ENCODE measurements at regions not wholly inside any gene's neighbourhood (a gene's known extent, or its start where the extent isn't known, plus 50 kb on each side); places are given as distances from the start of the nearest gene placed in this dataset.
"Not testable (repeated sequence)": the region's sequence is repeated elsewhere in the genome, so short reads cannot be mapped to it uniquely, and the experiment has no call there.

DNA sequence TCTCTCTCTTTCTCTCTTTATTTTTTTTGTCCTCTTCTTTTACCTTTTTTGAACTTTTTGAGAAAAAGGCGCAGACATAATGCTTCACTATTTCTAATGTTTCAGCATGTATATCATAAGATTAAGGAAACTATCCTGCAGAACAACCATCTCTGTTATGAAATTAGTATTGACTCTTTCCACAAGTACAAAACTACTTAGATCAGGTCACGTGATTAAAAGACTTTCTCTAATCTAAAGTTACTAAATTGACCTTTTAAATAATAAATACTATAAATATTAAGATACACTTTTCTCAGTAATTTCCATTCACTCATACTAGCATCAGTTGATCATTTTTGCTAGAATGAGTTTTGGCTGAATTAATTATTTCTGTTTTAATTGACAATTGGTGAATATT lies 844.5 kb upstream of the LRFN5 start:
- DNase-seq (ENCODE audit: low read depth in 4 of 4, low spot score in 3 of 4): no peak

DNA sequence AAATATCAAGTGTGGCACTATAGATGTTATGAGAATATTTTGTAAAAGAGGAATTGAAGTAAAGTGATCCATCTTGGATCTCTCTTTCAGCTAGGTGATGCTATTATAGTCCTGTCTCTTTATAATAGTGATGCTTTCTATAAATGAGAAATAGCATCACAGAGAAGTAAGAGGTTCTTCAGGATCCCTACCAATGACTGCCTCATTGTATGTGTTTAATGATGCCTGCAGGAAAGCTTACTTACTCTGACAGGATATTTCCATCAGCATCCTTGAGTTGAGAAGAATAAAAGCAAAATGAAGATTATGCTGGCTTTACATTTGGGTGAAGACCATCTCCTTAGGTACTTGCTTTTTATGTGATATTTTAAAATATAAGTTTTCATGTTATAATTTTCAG lies 846.0 kb upstream of the LRFN5 start:
- DNase-seq (ENCODE audit: low read depth in 4 of 4, low spot score in 3 of 4): no peak

DNA sequence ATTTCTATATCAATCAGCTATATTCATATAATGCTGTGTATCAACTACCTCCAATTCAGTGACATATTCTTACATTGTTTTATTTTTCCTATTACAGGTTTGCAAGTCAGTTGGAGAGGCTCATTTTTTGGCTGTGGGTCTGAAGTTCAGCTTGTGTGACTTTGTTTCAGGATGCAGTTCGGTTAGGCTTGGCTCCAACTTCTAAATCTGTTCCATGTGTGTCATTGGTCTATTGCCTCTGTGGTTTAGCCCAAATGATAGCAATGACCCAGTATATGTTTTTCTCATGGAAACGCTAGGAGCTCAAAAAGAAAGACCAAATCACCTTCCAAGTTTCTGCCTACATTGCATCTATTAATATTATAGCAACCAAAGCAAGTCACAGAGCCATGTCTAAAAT lies 848.6 kb upstream of the LRFN5 start:
- DNase-seq (ENCODE audit: low read depth in 4 of 4, low spot score in 3 of 4): no peak

DNA sequence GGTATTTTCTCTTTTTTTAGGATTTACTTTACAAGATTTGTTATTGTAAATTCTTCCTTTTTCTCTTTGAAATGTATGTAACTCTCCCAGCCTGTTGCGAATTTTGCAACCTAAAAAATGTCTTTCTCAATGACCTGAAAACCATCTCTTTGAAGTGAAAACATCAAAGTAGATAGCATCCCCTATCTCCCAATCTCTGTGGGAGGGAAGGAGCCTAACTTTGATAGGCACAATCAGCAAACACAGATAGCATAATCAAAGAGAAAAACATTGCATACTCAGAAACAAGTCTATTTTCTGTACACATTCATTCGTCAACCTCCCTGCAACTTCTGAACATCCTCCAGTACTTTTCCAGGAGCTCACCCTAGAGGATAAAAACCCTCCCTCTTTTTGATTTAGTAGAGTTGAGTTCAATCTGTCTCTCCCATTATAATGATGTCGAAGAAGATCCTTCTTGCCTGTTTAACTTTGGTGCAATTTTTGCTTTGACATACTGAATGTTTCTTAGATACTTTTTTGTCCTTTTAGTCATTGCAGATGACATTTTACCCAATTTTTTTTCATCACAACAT lies 849.2 kb upstream of the LRFN5 start:
- no peak for DNase-seq (ENCODE audit: low read depth in 4 of 4, low spot score in 3 of 4)

DNA sequence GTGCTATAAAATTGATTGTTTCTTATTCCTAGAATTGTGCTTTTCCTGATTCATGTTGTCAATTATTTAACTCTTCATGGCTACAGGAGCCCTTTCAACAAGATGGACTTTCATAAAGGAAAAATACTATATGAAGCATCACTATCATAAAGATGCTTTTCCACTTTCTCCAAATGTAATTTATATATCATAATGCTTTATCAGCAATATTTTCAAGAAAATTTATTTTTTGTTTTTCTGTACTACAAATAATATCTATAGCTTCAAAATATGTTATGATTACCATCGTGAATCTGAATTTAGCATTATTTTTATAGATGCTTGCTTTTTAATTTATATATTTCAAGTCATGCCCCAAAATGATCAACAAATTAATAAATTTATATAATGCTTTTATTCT lies 873.5 kb upstream of the LRFN5 start:
- no peak for DNase-seq (ENCODE audit: low read depth in 4 of 4, low spot score in 3 of 4)

DNA sequence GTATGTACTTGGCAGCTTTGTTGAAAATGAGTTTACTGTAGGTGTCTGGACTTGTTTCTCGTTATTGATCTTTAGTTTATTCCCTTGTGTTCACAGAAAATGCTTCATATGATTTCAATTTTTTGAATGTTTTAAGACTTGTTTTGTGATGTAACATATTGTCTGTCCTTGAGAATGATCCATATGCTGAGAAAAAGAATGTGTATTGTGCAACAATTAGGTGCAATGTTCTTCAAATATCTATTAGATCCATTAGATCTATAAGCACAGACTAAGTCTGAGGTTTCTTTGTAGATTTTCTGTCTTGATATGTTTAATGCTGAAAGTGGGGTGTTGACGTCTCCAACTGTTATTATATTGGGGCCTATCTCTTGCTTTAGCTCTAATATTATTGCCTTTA lies 879.6 kb upstream of the LRFN5 start:
- DNase-seq (ENCODE audit: low read depth in 4 of 4, low spot score in 3 of 4): no peak

DNA sequence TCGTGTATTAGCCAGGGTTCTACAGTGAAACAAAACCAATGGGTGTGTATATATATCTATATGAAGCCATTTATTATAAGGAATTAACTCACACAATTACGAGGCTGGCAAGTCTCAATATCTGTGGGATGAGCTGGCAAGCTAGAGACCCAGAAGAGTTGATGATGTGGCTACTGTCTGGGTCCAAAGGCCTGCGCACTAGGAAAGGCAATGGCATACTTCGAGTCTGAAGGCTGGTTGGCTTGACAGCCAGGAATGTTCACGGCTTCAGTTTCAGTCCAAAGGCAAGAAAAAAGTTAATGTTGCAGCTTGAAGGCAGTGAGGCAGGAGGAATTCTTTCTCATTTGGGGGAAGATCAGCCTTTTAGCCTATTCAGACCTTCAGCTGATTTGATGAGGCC lies 893.3 kb upstream of the LRFN5 start:
- DNase-seq (ENCODE audit: low read depth in 4 of 4, low spot score in 3 of 4): no peak

DNA sequence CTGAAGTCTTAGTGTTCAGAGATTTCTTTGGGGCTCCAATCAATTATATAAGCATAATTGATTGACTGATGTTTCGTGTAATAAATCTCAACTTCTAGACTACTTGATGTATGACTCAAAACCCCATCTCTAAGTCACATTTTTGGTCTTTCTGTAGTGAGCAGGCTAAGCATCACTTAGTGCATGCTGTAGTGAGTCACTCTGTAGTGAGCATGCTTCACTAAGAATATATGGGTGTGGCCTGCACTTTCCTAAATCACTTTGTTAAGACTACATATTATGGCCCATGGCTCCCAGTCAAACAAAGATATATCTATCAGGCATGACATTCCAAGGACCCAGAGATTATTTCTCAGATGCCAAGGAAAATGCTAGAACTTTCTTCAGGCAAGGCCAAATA lies 909.4 kb upstream of the LRFN5 start:
- DNase-seq (ENCODE audit: low read depth in 4 of 4, low spot score in 3 of 4): no peak

DNA sequence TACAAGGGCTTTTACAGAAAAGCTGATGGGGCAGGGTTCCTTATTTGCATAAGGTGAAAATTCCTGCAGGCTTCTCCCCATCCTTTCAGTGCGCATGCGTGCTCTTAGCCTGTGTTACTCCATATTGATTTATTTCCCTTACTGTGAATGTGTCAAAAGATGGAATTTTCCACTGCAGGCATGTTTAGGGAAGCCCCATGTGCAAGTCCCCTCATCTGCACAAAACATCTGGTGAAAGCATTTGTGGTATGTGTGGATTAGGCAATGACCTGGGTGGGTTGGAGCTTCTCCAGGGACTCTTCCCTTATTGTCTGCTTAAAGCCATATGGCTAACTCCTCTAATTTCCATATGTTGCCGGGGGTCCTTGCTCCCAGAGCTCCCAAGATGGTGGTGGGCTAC lies 912.7 kb upstream of the LRFN5 start:
- DNase-seq (ENCODE audit: low read depth in 4 of 4, low spot score in 3 of 4): no peak

DNA sequence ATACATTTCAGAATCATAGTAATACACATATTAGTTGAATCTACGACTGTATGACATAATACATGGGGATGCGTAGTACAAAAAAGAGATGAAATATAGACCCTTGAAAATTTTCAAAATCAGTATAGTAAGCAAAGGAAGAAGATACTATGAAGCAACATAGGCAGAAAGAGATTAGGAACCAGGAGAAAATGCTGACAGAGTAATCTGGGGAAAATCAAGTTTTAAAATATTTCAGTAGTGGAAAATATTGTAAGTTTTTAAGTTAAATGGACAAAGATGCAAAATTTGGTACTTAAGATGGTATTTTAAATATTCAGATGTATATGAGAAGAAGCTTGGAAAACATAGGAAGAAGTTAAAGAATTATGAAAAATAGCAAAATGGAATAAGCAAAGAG lies 915.6 kb upstream of the LRFN5 start:
- DNase-seq (ENCODE audit: low read depth in 4 of 4, low spot score in 3 of 4): no peak

DNA sequence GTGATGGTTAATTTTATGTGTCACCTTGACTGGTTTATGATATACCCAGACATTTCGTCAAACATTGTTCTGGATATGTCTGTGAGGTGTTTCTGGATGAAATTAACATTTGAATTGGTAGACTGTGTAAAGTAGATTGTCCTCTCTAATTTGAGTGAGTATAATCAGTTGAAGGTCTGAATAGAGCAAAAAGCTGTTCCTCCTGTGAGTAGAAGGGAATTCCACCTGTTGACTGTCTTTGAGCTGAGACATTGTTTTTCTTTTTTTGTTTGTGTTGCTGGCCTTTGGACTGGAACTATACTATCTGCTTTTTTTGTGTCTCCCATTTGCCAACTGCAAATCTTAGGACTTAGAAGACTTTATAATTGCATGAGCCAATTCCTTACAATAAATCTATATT lies 920.9 kb upstream of the LRFN5 start:
- DNase-seq (ENCODE audit: low read depth in 4 of 4, low spot score in 3 of 4): no peak

DNA sequence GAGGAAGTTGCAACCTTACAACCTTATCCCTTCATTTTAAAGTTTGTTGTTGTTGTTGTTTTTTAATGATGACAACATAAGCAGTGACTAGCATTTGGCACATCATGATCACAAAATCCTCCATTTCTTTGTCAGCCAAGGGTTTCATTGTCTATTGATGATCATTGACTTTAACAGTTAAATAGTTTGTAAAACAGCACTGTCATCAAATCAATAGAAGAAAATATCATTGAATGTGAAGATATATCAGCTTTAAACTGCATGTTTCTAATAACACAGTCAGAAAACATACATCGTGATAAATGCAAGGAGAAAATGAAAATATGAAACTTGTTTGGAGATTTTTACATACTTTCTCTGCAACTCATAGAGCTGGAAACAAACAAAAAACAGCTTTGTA lies 922.3 kb upstream of the LRFN5 start:
- no peak for DNase-seq (ENCODE audit: low read depth in 4 of 4, low spot score in 3 of 4)

DNA sequence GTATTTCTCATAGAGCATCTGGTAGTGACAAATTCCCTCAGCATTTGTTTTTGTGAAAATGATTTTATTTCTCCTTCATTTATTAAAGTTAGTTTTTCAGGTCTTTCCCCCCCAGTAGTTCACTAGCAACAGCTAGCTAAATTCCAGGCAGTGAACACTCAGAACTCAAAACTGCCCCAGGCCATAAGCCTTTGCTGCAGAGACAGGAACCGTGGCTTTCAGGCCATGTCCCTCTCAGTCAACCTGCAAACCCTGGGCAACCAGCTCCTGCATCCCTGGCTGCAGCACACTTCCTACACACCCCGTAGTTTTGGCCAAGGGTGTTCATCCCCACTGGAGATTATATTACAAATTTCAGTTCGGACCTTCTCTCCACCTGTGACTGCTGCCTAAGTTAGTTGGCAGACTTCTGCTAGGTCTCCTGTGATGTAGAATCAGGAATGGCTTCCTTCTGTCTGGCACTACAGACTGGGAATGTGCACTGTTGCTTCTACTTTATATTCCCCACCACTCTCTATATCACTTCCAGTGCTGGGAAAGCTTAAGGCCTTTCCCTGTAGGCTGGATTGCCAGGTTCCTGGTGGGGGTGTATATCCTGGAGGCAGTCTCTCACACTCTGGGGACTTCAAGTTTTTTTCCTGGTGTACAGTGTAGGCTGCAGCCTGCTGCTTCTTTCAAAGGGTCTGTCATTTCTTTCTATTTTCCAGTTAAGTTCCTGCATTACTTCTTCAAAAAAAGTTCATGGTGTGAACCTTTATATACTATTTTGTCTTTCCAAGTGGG lies 924.4 kb upstream of the LRFN5 start:
- DNase-seq (ENCODE audit: low read depth in 4 of 4, low spot score in 3 of 4): no peak

DNA sequence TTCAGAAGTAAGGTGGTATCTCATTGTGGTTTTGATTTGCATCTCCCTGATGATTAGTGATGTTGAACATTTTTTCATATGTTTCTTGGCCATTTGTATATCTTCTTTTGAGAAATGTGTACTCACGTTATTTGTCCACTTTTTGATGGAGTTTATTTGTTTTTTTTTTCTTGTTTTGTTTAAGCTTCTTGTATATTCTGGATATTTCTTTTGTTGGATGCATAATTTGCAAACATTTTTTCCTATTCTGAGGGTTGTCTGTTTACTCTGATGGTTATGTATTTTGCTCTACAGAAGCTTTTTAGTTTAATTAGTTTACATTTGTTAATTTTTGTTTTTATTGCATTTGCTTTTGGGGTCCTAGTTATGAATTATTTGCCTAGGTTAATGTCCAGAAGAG lies 927.4 kb upstream of the LRFN5 start:
- DNase-seq (ENCODE audit: low read depth in 4 of 4, low spot score in 3 of 4): no peak

DNA sequence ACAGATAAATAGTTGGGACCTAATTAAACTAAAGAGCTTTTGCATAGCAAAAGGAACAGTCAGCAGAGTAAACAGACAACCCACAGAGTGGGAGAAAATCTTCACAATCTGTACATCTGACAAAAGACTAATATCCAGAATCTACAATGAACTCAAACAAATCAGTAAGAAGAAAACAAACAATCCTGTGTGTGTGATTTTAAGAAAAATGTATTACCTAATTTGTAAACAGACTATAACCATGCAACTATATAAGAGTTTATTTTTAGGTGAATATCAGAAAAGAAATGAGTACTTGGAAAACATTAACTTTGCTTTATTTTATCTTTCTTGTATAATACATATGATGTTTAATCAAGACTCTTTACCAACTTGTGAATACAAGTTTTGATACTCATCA lies 929.5 kb upstream of the LRFN5 start:
- not testable (repeated sequence) for DNase-seq (ENCODE audit: low read depth in 4 of 4, low spot score in 3 of 4)

DNA sequence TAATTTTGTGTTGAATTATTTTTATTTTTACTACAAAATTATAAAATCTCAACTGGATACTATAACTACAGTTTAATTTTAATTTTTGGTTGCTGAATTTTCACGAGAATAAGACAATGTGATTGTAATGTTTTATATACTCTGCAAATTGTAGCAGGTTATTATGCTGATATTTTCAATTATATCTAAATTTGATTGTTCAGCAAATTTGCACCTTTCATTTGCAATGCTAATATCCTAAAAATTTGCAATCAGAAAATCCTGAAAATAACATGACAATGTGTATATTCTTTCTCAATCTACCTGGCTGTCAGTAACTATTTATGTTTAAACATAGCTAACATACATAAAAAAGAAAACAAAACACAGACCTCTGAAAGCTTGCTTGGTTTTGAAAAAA lies 932.2 kb upstream of the LRFN5 start:
- DNase-seq (ENCODE audit: low read depth in 4 of 4, low spot score in 3 of 4): no peak

DNA sequence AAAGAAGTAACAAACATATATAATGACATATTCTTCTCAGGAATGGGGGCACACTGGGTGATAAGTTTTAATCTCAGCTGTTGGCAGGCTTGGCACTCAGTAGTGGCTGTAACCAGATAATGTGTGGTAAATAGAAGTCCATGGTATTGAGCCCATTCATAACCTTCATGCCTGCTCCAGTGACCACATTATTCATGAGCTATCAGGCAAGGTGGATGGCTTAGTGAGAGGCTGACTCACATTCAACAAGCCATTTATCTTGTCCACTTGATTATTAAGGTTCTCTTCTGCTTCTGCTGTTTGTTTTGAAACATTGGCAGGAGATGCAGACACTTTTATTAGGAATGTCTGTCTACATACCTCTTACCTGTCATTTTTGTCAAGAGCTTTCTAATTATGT lies 950.4 kb upstream of the LRFN5 start:
- DNase-seq (ENCODE audit: low read depth in 4 of 4, low spot score in 3 of 4): no peak

DNA sequence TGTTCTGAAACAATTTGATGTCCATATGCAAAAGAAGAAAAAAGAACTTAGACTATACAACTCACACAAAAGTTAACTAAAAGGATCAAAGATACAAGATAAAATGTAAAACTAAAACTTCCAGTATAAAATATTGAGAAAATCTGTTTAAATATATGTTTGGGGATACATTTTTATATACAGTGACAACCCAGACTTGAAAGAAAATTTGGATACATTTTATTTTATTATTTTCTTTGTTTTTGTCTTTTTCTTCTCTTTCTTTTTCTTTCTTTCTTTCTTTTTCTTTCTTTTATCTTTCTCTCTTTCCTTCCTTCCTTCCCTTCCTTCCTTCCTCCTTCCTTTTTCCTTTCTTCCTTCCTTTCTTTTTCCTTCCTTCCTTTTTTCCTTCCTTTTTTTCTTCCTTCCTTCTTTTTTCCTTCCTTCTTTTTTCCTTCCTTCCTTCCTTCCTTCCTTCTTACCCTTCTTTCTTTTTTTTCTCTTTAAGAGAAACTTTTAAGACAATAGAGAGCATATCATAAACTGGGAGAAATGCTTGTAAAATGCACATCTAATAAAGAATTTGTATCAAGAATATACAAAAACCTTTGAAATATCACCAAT lies 954.5 kb upstream of the LRFN5 start:
- DNase-seq (ENCODE audit: low read depth in 4 of 4, low spot score in 3 of 4): no peak

DNA sequence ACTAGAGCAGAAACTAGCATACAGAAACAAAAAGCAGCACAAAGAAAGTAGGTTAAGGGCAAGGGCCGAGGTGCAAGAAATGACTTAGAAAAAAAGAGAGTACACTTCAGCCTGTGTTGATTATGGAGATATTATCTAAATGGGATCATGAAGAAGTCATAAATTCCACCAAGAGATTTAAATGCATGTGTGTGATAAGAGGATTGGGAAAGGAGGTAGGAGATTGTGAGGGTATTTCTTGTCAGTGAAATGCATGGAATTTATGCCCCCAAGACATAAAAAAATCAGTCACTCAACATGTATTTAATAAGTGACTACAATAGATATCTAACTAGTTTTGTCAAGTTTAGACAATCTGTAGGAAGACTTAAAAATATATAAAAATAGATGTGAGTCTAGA lies 976.2 kb upstream of the LRFN5 start:
- no peak for DNase-seq (ENCODE audit: low read depth in 4 of 4, low spot score in 3 of 4)

DNA sequence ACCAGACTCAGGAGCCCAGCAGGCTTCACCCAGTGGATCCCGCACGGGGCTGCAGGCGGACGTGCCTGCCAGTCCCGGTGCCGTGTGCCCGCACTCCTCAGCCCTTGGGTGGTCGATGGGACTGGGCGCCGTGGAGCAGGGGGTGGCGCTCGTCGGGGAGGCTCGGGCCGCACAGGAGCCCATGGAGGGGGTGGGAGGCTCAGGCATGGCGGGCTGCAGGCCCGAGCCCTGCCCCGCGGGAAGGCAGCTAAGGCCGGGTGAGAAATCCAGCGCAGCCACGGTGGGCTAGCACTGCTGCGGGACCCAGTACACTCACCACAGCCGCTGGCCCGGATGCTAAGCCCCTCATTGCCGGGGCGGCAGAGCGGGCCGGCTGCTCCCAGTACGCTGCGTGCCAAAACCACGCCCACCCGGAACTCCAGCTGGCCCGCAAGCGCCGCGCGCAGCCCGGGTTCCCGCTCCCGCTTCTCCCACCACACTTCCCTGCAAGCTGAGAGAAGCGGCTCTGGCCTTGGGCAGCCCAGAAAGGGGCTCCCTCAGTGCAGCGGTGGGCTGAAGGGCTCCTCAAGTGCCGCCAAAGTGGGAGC lies 977.0 kb upstream of the LRFN5 start:
- DNase-seq (ENCODE audit: low read depth in 4 of 4, low spot score in 3 of 4): not testable (repeated sequence)

DNA sequence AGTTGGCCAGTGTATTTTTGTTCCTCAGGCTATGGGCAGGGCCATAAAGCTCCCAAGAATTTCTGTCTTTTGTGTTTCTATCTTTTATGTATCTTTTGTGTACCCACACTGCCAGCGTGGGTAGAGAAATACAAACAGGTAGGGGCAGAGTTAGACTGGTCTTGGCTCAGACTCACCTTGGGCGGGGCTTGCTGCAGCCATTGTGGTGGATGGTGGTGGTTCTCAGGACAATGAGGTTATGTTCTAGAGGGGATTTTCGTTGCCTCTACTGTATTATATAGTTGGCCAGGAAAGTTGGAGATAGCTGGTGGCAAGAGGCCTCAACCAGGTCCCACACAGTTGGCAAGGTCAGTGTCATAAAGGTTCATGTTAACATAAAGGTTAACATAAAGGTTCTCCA lies 977.5 kb upstream of the LRFN5 start:
- no peak for DNase-seq (ENCODE audit: low read depth in 4 of 4, low spot score in 3 of 4)

DNA sequence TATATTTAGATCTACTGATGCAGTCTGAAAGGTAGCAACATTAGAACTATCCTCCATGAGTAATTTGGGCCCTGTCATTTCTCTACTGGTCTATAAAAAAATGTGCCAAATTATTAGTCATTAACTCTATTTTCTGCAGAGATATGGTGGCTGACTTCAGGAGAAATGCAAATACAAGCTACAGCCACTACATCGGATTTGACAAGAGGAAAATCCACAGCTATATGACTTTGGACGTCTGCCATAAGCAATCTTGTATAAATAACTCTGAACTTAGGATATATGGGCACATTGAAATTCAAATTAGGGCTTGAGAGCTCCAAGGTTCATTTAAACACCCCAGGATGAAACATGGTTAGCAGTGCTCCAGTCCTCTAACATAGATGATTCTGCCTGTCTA lies 983.0 kb upstream of the LRFN5 start:
- no peak for DNase-seq (ENCODE audit: low read depth in 4 of 4, low spot score in 3 of 4)
